NB4 (cell line): ENCODE measurements at regions not wholly inside any gene's neighbourhood (a gene's known extent, or its start where the extent isn't known, plus 50 kb on each side); places are given as distances from the start of the nearest gene placed in this dataset.
A peak's percentile ranks its signal among the peaks of the same experiment; 100 is the strongest.
"Not testable (repeated sequence)": the region's sequence is repeated elsewhere in the genome, so short reads cannot be mapped to it uniquely, and the experiment has no call there.

ENCODE experiments used
- DNase-seq: peaks from one replicate; pipeline ENCODE4 v3.0.0; 2010; ENCODE audit warnings: low read depth
- H3K4me3 ChIP-seq: one replicate; pipeline ENCODE4 v1.5.1; 2011; ENCODE audit warnings: mild to moderate bottlenecking, low read depth, low read length, moderate library complexity
- TF ChIP-seq, protein P1 (sequence below): IDR thresholded peaks from one replicate; pipeline ENCODE4 v1.5.1; 2012; ENCODE audit warnings: low read depth, low read length

DNA sequence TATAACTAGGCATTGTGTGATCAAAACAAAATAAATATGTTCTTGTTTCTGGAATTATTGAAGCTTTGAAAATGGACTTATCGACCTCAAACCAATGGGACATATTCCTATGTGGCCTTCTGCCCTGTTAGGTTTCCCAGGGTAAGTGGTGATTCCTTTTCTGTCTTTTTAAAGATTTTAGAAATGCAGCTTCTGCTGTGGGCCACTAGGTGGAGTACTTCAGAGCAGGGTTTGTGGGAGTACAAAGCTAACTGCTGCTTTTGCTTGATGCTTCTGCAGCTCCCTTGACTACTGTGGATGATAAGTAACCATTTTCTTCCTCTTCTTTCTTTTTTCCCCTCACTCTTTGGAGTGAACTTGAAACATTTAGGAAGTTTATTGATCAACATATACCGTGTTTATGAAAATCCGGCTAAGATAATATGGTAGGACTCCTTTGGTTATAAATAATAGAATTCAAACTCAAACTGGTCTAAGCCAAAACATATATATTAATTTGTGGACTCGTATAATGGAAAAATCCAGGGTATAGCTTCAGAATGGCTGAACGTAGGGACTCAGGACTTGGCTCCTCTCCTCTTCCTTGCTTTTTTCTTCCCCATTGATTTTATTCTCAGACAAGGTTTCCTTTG lies 1737.7 kb upstream of the DEFB115 start:
- not testable (repeated sequence) for DNase-seq, H3K4me3 ChIP-seq
- TF ChIP-seq, protein P1, sequence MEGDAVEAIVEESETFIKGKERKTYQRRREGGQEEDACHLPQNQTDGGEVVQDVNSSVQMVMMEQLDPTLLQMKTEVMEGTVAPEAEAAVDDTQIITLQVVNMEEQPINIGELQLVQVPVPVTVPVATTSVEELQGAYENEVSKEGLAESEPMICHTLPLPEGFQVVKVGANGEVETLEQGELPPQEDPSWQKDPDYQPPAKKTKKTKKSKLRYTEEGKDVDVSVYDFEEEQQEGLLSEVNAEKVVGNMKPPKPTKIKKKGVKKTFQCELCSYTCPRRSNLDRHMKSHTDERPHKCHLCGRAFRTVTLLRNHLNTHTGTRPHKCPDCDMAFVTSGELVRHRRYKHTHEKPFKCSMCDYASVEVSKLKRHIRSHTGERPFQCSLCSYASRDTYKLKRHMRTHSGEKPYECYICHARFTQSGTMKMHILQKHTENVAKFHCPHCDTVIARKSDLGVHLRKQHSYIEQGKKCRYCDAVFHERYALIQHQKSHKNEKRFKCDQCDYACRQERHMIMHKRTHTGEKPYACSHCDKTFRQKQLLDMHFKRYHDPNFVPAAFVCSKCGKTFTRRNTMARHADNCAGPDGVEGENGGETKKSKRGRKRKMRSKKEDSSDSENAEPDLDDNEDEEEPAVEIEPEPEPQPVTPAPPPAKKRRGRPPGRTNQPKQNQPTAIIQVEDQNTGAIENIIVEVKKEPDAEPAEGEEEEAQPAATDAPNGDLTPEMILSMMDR = peak; percentile 40

DNA sequence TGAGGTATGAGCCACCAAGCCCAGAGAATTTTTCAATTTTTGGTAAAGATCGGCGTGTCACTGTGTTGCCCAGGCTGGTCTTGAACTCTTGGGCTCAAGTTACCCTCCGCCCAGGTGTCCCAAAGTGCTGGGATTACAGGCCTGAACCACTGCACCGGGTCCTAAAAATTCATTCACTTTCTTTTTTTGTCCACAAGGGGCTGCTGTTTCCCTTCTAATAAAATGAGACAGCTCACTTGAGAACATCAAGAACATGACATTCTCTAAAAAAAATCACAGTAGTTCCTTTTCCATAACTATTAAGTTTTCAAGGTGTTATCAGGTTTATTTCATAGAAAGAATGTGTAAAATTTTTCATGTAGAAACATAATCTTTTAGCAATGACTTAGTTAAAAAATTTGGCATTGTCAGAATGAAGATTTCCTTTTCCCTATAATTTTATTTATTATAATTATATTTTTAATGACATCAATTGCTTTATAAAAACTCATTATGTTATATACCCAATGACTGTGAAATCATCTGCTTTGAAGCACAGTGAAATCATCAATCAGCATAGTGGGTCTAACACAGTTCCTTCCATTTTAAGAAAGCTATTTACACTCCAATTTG lies 1723.8 kb upstream of the DEFB115 start:
- DNase-seq = peak; percentile 15
- H3K4me3 ChIP-seq = not testable (repeated sequence)

DNA sequence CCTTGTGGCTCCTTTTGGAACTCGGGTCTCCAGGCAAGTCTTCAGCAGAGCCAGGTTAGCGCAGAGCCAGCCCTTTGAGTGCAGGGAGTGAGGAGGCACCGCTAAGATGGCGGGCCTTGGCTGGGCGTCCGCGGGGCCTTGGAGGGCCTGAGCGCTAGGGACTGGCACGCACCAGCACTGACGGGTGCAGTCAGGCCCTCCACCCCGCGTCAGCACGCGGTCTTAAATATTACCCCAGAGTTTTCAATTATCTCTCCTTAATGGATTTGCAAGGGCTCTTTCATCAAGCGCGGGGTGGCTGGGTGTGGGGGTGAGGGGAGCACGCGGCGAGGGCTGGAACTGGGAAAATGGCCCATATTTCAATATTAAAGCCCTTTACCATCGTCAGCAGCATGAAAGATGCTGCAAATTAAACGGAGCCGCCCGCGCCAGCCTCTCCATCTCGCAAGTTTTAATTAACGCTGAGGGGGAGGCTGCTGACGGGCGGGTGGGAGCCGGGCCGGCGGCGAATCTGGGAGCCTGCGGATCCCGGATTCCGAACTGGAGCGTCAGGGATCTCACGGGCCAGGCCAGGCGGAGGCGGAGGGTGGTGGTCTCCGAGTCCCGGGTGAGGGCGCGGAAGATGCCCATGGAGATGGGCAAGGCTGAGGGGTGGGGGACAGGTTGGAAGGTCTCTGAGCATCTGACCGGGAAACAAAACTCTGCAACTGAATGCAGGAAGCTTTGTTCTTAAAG lies 1690.4 kb upstream of the DEFB115 start:
- H3K4me3 ChIP-seq, DNase-seq: not testable (repeated sequence)

DNA sequence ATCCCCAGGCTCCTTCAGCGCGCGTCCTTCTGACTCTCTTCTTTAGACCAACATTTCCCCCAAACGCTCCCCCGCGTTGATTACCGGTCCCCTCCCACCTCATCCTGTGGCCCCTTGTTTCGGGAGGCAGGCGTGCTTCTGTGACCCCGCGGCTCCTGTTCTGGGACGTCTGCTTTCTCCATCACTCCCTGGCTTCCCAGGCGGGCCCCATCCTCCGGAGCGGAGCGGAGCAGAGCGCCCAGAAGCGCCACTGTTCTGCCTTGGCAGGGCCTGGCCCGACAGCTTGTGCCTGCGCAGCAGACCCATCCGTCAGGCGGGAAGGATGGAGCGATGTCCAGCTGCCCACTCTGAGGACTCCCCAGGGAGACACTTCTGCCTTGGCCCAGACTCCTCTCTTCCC lies 1689.8 kb upstream of the DEFB115 start:
- H3K4me3 ChIP-seq, DNase-seq: not testable (repeated sequence)

DNA sequence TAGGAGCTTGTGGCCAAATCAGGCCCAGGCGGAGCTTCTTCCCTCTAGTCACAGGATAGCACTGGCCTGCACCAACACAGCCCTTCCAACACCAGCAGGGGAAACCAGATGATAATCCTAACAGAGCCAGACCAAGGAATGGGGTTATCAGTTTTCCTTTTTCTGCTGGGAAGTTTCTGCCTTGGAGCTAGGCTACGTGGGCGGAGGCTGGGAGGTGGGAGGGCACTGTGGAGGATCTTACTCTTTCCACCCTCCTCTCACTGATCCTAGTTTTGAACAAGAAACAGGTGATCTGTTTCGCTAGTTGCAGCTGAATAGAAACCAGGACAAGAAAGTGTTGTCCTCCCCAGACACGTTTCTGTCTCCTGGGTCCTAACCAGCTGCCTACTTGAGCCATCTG lies 1687.3 kb upstream of the DEFB115 start:
- not testable (repeated sequence) for H3K4me3 ChIP-seq

DNA sequence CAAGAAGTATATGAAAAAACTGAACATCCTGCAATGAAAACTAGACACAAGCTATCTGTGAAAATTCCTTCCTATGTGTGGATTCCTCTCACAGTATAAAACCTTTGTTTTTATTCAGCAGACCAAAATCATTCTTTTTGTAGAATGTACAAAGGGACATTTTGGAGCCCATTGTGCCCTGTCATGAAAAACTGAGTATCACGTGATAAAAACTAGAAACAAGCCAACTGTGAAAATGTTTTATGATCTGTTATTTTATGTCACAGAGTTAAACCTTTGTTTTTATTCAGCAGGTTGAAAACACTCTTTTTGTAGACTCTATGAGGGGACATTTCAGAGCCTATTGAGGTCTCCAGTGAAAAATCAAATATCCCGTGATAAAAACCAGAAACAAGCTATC lies 1667.9 kb upstream of the DEFB115 start:
- H3K4me3 ChIP-seq, DNase-seq: not testable (repeated sequence)

More for the DNA sequence above, 1687.3 kb upstream of the DEFB115 start:
- DNase-seq = not testable (repeated sequence)

DNA sequence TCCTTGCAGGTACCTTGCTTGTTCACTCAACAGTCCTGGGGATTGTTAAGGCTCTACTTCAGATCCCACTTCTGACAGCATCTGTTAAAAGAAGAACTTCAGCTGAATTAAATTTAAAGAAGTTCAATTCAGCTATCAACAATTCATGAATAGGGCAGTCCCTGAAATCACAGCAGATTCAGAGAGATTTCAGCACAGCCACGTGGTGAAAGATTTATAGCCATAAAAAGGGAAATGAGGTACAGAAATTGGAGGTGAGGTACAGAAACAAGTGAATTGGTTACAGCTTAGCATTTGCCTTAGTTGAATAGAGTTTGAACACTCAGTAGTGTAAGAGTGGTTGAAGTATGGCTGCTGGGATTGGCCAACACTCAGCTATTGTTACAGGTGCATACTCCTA lies 1653.3 kb upstream of the DEFB115 start:
- DNase-seq, H3K4me3 ChIP-seq: not testable (repeated sequence)

DNA sequence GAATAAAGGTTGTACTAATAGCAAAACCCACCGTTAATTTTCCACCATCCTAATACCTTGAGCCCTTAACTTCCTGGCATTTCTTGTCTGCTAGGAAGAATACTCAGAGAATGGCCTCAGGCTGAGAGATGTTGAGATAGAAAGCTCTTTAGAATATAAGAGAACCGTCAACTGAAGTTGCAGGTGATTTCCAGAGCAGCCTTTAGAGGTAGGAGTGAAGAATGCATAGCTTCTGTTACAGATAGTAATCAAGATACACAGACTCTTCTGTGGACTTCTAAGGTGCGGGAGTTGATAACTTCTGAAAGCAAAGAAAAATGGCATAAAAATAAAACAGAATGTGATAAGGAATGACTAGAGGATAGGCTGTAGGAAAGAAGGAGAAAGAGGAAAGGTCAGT lies 1651.3 kb upstream of the DEFB115 start:
- DNase-seq, H3K4me3 ChIP-seq: not testable (repeated sequence)

DNA sequence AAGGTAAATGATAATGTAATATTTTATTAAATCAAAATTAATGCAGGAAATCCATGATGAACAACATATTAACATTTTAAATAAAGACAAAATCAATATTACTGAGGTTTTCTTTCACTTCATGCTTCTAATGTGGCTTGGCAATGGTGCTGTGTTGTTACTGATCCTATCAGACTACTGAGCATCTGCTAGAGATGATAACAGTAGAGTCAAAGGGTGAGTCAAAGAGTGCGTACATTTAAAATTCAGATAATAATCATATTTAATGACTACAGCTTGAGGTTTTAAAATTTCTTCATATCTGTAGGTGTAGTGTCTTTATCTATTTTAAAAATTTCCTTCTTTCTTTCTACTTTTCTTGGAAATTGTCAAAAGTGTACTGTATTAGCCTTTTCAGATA lies 1628.1 kb upstream of the DEFB115 start:
- not testable (repeated sequence) for DNase-seq, H3K4me3 ChIP-seq
